GM12872 (cell line): ENCODE measurements at regions not wholly inside any gene's neighbourhood (a gene's known extent, or its start where the extent isn't known, plus 50 kb on each side); places are given as distances from the start of the nearest gene placed in this dataset.

Experiments used
- TF ChIP-seq, protein P1 (sequence below): IDR thresholded peaks from 3 replicates; pipeline ENCODE4 v1.5.1; 2011; ENCODE audit warnings: low read depth, mild to moderate bottlenecking, low read length, moderate library complexity; ENCODE audit not compliant: insufficient read depth

DNA sequence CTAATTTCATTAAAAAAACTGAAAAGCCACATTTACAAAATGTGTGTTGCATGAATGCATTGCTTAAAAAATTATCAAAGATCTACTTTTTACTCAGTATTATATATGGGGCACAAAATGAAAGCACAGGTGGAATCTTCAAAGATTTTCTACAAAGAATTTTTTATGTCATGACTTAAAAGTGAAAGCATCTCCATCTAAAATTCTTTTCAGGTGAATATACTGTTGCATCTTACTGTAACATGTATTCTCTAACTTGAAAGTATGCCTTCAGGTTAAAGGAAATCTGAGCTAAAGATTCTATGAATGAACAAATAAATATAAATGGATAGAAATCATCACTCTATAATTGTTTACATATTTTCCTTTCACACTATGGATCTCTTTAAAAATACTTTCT, 66.8 kb upstream of the WDR75 start:
- TF ChIP-seq, protein P1, sequence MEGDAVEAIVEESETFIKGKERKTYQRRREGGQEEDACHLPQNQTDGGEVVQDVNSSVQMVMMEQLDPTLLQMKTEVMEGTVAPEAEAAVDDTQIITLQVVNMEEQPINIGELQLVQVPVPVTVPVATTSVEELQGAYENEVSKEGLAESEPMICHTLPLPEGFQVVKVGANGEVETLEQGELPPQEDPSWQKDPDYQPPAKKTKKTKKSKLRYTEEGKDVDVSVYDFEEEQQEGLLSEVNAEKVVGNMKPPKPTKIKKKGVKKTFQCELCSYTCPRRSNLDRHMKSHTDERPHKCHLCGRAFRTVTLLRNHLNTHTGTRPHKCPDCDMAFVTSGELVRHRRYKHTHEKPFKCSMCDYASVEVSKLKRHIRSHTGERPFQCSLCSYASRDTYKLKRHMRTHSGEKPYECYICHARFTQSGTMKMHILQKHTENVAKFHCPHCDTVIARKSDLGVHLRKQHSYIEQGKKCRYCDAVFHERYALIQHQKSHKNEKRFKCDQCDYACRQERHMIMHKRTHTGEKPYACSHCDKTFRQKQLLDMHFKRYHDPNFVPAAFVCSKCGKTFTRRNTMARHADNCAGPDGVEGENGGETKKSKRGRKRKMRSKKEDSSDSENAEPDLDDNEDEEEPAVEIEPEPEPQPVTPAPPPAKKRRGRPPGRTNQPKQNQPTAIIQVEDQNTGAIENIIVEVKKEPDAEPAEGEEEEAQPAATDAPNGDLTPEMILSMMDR: no peak

DNA sequence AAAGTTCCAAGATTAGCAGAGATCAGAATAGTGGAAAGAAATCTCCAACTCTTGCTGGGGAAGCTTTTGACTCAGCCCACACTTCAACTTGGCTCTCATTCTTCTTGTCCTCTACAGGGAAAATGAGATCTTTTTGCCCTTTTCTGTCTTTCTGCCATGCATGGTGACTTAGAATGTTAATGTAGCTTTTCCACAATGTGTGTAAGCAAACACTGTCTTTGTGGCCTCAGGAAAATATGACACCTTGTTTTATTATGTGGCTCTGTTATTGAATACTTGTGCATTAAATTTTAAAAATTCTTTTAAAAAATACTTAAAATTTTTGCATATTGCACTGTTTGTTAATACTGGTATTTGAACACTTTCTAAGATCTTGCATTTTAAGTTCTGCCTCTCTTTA, 65.4 kb upstream of the WDR75 start:
- TF ChIP-seq, protein P1: no peak

DNA sequence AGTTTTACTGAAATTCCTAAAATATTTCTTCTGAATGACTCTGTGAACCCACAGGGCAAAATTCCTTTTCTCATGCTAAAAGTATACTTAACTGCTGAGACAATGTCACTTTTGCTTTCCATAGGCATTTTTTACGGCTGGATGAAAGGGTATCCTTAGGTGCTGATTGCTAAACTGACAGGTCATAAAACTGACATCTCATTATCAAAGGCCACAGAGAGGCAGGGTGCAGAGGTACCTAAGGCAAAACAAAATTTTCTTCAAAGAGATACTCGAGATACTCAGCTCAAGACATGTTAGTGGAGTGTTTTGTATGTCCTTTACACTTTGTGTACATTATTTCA, 62.0 kb upstream of the WDR75 start:
- TF ChIP-seq, protein P1: no peak

DNA sequence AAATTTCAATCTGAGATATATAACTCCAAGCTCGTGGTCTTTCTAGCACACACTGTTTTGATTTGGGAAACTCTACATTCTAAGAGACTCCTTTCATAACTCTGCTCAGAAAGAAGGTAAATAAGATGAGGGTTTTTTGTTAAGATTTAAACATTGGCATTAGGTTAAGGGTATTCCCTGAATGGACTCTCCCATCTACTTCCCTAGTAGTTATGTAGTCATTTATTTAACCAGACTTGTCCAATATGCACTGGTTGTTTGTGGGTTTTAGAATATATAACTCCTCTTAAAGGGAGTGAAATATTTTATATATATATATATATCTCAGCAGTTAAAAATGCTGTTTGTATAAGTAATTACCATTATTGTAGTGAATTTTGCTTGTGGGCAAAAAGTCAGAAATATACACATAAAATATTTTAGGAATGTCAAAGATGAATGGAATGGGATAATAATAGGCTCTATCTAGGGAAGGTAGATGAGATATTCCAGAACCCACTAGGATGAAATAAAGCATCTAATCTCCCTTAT, 61.5 kb upstream of the WDR75 start:
- TF ChIP-seq, protein P1: no peak

DNA sequence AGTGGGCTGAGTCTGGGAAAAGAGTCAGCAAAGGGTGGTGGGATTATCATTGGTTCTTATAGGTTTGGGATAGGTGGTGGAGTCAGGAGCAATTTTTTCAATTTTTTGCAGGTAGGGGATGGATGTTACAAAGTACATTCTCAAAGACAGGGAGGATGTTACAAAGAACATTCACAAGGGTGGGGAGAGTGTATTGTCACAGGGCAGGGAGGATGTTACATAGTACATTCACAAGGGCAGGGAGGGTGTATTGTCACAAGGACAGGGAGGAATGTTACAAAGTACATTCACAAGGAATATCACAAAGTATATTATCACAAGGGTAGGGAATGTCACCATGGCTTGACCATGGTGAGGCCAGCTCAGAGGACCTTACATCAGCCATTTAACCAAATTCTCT, 58.6 kb upstream of the WDR75 start:
- TF ChIP-seq, protein P1: no peak

DNA sequence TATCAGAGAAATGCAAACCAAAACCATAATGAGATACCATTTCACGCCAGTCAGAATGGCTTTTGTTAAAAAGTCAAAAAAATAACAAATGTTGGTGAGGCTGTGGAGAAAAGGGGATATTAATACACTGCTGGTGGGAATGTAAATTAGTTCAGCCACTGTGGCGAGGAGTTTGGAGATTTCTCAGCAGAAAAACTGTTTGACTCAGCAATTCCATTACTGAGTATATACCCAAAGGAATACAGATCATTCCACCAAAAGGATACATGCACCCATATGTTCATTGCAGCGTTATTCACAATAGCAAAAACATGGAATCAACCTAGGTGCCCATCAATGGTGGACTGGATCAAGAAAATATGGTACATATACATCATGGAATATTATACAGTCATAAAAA, 54.5 kb upstream of the WDR75 start:
- TF ChIP-seq, protein P1: no peak

DNA sequence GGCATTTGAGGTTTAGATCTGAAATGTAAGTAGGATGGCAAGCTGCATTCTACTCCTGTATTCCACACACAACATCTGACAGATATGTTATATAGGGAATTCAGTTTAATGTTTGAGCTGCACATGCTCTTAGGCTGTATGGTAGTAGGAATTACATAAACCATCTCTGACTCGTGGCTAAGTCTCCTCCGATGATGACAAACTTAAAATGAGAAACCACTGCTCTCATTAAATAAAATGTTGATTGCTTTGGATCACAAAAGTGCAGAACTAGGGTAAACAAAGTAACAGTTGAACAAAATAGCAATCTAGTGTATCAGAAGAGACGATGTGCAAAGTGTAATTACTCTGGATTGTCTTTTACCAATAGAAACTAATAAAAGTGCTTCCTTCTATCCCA, 50.1 kb upstream of the WDR75 start:
- TF ChIP-seq, protein P1: no peak
